Type B pancreatic cell (in vitro differentiated cells): ENCODE measurements at regions not wholly inside any gene's neighbourhood (a gene's known extent, or its start where the extent isn't known, plus 50 kb on each side); places are given as distances from the start of the nearest gene placed in this dataset.
"Not testable (repeated sequence)": the region's sequence is repeated elsewhere in the genome, so short reads cannot be mapped to it uniquely, and the experiment has no call there.

Experiments
- DNase-seq: peaks from one replicate; pipeline ENCODE4 v3.0.0; 2021; ENCODE audit warnings: mixed read lengths; ENCODE audit not compliant: unreplicated experiment; ENCODE audit errors: extremely low spot score
- H3K27ac Mint-ChIP-seq: 2 replicates; pipeline ENCODE4 v1.8.0; 2021; ENCODE audit warnings: mild to moderate bottlenecking, mixed read lengths
- H3K27me3 Mint-ChIP-seq: 2 replicates; pipeline ENCODE4 v1.8.0; 2021; ENCODE audit warnings: mixed read lengths
- H3K36me3 Mint-ChIP-seq: 2 replicates; pipeline ENCODE4 v1.8.0; 2021; ENCODE audit warnings: mixed read lengths
- H3K4me1 Mint-ChIP-seq: one replicate; pipeline ENCODE4 v1.8.0; 2021; ENCODE audit warnings: mixed read lengths; ENCODE audit not compliant: unreplicated experiment
- H3K4me3 Mint-ChIP-seq: 2 replicates; pipeline ENCODE4 v1.8.0; 2021; ENCODE audit warnings: mild to moderate bottlenecking, mixed read lengths
- H3K9me3 Mint-ChIP-seq: 2 replicates; pipeline ENCODE4 v1.8.0; 2021; ENCODE audit warnings: mixed read lengths
- CTCF ChIP-seq: fragments of 200-600 bp; sonication (generic); conservative IDR thresholded peaks from 2 replicates; pipeline ENCODE4 v1.5.0; 2021; ENCODE audit warnings: antibody characterized with exemption, mild to moderate bottlenecking

GRCh38 chr9:115681585-115681984, 472.0 kb upstream of the PAPPA start:
- TF ChIP-seq CTCF, result no peak
- peaks cover 3% of the 10 kb centered on the region for H3K9me3 Mint-ChIP-seq
- H3K4me1 Mint-ChIP-seq, result no peaks in the 10 kb centered on the region
- no peaks in the 10 kb centered on the region for H3K27me3 Mint-ChIP-seq
- no peak for DNase-seq
- no peaks in the 10 kb centered on the region for H3K36me3 Mint-ChIP-seq
- H3K4me3 Mint-ChIP-seq, result no peak overlapping the region
- H3K27ac Mint-ChIP-seq, result no peak overlapping the region

- Mint-ChIP-seq H3K27ac (no peak overlapping the region), H3K27me3 (peaks cover 5% of the 10 kb centered on the region), H3K36me3 (no peaks in the 10 kb centered on the region), H3K4me3 (no peak overlapping the region), H3K9me3 (no peaks in the 10 kb centered on the region), H3K4me1 (no peaks in the 10 kb centered on the region)
- no peak for DNase-seq
- TF ChIP-seq CTCF, result no peak
Observed at GRCh38 chr9:115686069-115686468, 467.5 kb upstream of the PAPPA start.

GRCh38 chr9:115687356-115687755, 466.2 kb upstream of the PAPPA start:
- no peak overlapping the region for H3K27ac Mint-ChIP-seq
- H3K36me3 Mint-ChIP-seq, result no peaks in the 10 kb centered on the region
- no peak for TF ChIP-seq CTCF
- peaks cover 11% of the 10 kb centered on the region for H3K27me3 Mint-ChIP-seq
- no peak for DNase-seq
- no peaks in the 10 kb centered on the region for H3K4me1 Mint-ChIP-seq
- H3K9me3 Mint-ChIP-seq, result no peaks in the 10 kb centered on the region
- no peak overlapping the region for H3K4me3 Mint-ChIP-seq

GRCh38 chr9:115689331-115689730, 464.3 kb upstream of the PAPPA start:
- no peak overlapping the region for H3K4me3 Mint-ChIP-seq
- TF ChIP-seq CTCF, result no peak
- no peak overlapping the region for H3K27ac Mint-ChIP-seq
- H3K9me3 Mint-ChIP-seq, result no peaks in the 10 kb centered on the region
- no peaks in the 10 kb centered on the region for H3K4me1 Mint-ChIP-seq
- no peak for DNase-seq
- H3K27me3 Mint-ChIP-seq, result peaks cover 14% of the 10 kb centered on the region
- no peaks in the 10 kb centered on the region for H3K36me3 Mint-ChIP-seq

DNA sequence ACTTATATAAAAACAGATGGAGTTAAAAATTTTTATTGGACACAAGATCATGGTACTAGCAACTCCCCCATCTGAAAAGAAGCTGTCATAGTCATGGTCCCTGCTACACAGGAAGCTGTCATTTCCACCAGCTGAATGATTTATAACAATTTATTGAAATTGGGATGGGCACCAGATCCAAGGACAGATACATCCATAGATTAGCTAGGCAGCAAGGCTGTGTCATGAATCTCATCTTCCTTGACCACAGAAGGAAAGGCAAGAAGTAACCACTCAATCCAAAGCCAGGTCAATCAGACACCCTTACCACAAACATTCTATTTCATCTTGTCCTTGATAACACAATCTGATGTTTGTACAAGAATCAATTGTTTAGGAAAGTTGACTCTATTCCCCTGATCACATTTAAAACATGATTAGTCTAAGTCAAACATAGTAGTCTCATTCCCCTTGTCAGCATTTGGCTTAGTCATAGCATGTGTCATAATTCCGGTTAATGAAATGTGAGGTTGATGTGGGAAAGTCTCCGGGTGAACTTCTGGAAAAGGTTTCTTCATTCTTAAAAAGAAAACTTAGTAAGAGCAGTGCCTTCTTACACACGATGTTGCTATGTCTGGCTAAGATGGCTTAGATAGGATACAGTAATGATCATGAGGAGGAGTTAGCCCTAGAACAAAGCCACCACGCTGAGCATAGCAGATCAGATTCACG, 462.6 kb upstream of the PAPPA start:
- Mint-ChIP-seq H3K4me3 (no peak overlapping the region), H3K9me3 (no peaks in the 10 kb centered on the region), H3K36me3 (no peaks in the 10 kb centered on the region), H3K27me3 (peaks cover 17% of the 10 kb centered on the region), H3K4me1 (no peaks in the 10 kb centered on the region), H3K27ac (no peak overlapping the region)
- DNase-seq, result no peak
- no peak for TF ChIP-seq CTCF

GRCh38 chr9:115691693-115692092, 461.9 kb upstream of the PAPPA start:
- H3K4me3 Mint-ChIP-seq, result no peak overlapping the region
- no peaks in the 10 kb centered on the region for H3K4me1 Mint-ChIP-seq
- H3K27ac Mint-ChIP-seq, result no peak overlapping the region
- H3K27me3 Mint-ChIP-seq, result peaks cover 17% of the 10 kb centered on the region
- no peak for DNase-seq
- H3K36me3 Mint-ChIP-seq, result no peaks in the 10 kb centered on the region
- no peak for TF ChIP-seq CTCF
- H3K9me3 Mint-ChIP-seq, result no peaks in the 10 kb centered on the region

DNA sequence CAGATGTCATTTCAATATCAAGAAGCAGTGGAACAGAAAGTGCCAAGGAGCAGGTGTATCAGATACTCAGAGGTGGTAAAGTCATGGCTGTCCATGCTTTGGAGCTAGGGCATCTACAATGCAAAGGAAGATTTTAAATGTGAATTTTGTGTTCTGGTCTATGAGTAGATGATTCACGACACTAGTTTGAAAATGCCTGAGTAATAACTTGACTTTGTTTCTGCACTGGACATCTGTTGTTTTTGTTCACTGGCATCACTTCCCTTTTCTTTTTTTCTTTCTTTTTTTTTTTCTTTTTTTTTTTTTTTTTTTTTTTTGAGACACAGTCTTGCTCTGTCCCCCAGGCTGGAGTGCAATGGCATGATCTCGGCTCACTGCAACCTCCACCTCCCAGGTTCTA, 460.7 kb upstream of the PAPPA start:
- not testable (repeated sequence) for DNase-seq, H3K27ac Mint-ChIP-seq, H3K4me1 Mint-ChIP-seq, H3K9me3 Mint-ChIP-seq, H3K4me3 Mint-ChIP-seq, H3K36me3 Mint-ChIP-seq
- H3K27me3 Mint-ChIP-seq, result peaks cover 13% of the 10 kb centered on the region
